ENCODE measurements at regions not wholly inside any gene's neighbourhood (a gene's known extent, or its start where the extent isn't known, plus 50 kb on each side); places are given as distances from the start of the nearest gene placed in this dataset.

DNA sequence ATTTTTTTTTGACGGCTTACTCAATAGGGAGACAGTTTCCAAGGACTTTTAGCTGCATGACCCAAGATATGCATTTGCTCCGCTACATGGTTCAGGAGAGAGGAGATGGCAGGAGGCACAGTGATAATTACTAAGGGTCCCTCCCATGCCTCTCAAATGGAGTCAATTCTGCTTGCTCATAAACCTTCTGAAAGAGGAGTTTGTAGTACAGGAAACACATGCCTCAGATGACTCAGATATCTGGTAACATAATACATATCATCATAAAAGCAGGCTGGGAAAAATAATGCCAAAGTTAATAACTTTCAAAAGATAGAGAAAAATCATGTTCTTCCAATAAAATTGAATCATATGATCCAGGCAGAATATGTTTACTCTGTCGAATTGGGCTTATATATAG lies 97.6 kb upstream of the DEFB112 start:
- no peak for TF ChIP-seq EP300 (IDR thresholded peaks at IDR 0.05)
- TF ChIP-seq, protein P1, sequence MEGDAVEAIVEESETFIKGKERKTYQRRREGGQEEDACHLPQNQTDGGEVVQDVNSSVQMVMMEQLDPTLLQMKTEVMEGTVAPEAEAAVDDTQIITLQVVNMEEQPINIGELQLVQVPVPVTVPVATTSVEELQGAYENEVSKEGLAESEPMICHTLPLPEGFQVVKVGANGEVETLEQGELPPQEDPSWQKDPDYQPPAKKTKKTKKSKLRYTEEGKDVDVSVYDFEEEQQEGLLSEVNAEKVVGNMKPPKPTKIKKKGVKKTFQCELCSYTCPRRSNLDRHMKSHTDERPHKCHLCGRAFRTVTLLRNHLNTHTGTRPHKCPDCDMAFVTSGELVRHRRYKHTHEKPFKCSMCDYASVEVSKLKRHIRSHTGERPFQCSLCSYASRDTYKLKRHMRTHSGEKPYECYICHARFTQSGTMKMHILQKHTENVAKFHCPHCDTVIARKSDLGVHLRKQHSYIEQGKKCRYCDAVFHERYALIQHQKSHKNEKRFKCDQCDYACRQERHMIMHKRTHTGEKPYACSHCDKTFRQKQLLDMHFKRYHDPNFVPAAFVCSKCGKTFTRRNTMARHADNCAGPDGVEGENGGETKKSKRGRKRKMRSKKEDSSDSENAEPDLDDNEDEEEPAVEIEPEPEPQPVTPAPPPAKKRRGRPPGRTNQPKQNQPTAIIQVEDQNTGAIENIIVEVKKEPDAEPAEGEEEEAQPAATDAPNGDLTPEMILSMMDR (IDR thresholded peaks at IDR 0.05), result no peak
- TF ChIP-seq POLR2AphosphoS5 (IDR thresholded peaks at IDR 0.05), result no peak
- no peak for TF ChIP-seq POLR2A (IDR thresholded peaks at IDR 0.05; ENCODE audit: low read depth)
